Gastroesophageal sphincter (tissue), 3 donors: ENCODE measurements at regions not wholly inside any gene's neighbourhood (a gene's known extent, or its start where the extent isn't known, plus 50 kb on each side); places are given as distances from the start of the nearest gene placed in this dataset.

Source experiments
- CTCF ChIP-seq, 4 experiments: fragments of 200-600 bp in 2 of 4; fragments of 450-650 bp in 2 of 4; sonication (generic) in 1 of 4; IDR thresholded peaks; one replicate each; pipeline ENCODE4 v1.5.1; 2017 to 2019; ENCODE audit warnings: antibody characterized with exemption in 4 of 4, mild to moderate bottlenecking in 2 of 4, moderate library complexity in 2 of 4
- POLR2A ChIP-seq, 2 donors: fragments of 450-650 bp; IDR thresholded peaks; one replicate each; pipeline ENCODE4 v1.6.1; 2017; ENCODE audit warnings: antibody characterized with exemption in 2 of 2, mild to moderate bottlenecking in 2 of 2, moderate library complexity in 1 of 2

- TF ChIP-seq CTCF (IDR thresholded peaks at IDR 0.05) = no peak
- TF ChIP-seq POLR2A (IDR thresholded peaks at IDR 0.05) = no peak
Measured at GRCh38 chr6:103791458-103791857, 1068.3 kb downstream of the HACE1 start.
